Heart right ventricle (tissue), 16 donors: ENCODE measurements at regions not wholly inside any gene's neighbourhood (a gene's known extent, or its start where the extent isn't known, plus 50 kb on each side); places are given as distances from the start of the nearest gene placed in this dataset.

Experiments used
- ATAC-seq, 8 donors: fragments of 200-7000 bp; cut with Tn5 transposase; one replicate each; pipeline ENCODE4 v1.9.1; 2020; ENCODE audit warnings: mild to moderate bottlenecking in 8 of 8, moderate library complexity in 8 of 8, moderate number of reproducible peaks in 1 of 8
- DNase-seq, 2 donors: peaks; one replicate each; pipeline ENCODE4 v3.0.0-alpha.2; 2020
- H3K27ac ChIP-seq, 10 donors: fragments of 200-600 bp; sonication (generic) in 2 of 10; one replicate each; pipeline versions ENCODE4 v1.5.0 to v1.8.0; 2020 to 2022; ENCODE audit warnings: mild to moderate bottlenecking in 3 of 10
- H3K27me3 ChIP-seq, 7 donors: fragments of 200-600 bp; one replicate each; pipeline ENCODE4 v1.8.0; 2021 to 2022; ENCODE audit warnings: mild to moderate bottlenecking in 2 of 7
- H3K36me3 ChIP-seq, 9 donors: fragments of 200-600 bp; sonication (generic) in 1 of 9; one replicate each; pipeline versions ENCODE4 v1.5.0 to v1.8.0; 2020 to 2022; ENCODE audit warnings: mild to moderate bottlenecking in 2 of 9
- H3K4me1 ChIP-seq, 9 donors: fragments of 200-600 bp; sonication (generic) in 1 of 9; one replicate each; pipeline versions ENCODE4 v1.5.0 to v1.8.0; 2020 to 2022; ENCODE audit warnings: mild to moderate bottlenecking in 4 of 9
- H3K4me3 ChIP-seq, 10 donors: fragments of 200-600 bp; sonication (generic) in 2 of 10; one replicate each; pipeline versions ENCODE4 v1.5.0 to v1.8.0; 2020 to 2022; ENCODE audit warnings: mild to moderate bottlenecking in 7 of 10, moderate library complexity in 2 of 10
- H3K9me3 ChIP-seq, 11 donors: fragments of 200-600 bp in 10 of 11; sonication (generic) in 2 of 11; one replicate each; pipeline versions ENCODE4 v1.5.0 to v1.8.0; 2013 to 2022; ENCODE audit warnings: mild to moderate bottlenecking in 2 of 11, control low read depth in 1 of 11, moderate library complexity in 1 of 11
- CTCF ChIP-seq, 9 donors: fragments of 200-600 bp; sonication (generic) in 2 of 9; IDR thresholded peaks; one replicate each; pipeline versions ENCODE4 v1.5.0 to v1.8.0; 2021 to 2022; ENCODE audit warnings: antibody characterized with exemption in 9 of 9, mild to moderate bottlenecking in 5 of 9, moderate library complexity in 1 of 9
- WGBS, 2 donors: extraction: QIAGEN DNeasy Blood & Tissue Kit; methylation state at CpG; one replicate each; pipeline ENCODE4 v1.1.7; 2013; ENCODE audit warnings: inconsistent platforms in 1 of 2; 5-methylcytosine and 5-hydroxymethylcytosine counted together
- intact Hi-C, 10 donors: fragments of 100-400 bp; cut with DNase I; formaldehyde crosslinking; loops; one replicate each; pipeline versions ENCODE4 v1.11.1 to v1.14.2; 2022
- donor health status: Arrhythmogenic right ventricular cardiomyopathy.
- donor health status: ischemic (EF 13 %, LVEDD 7.1; RV severe dilation, severe dysfunction).
- donor health status: healthy with polysubstance abuse.
- donor health status: DM: no; HTN: yes; CAD: no.
- donor health status: DM: no; HTN: no; CAD: no.
- donor health status: ischemic (EF 25% LVEDD 6.9; RV normal size, moderate dysfunction).
- donor health status: ischemic (EF 25% LVEDD 5.7; RV mildly dilated, moderate dysfunction).
- donor health status: healthy.
- donor health status: DM: yes; HTN: yes; CAD: no.
- donor health status: Ischemic cardiomyopathy.
- donor health status: ischemic (EF 35%, LVEDD 5.7; RV mildly dilated, moderate dysfunction).
- donor health status: nonischemic (EF 11% LVEDD 7.7; RV severe dilation, severe dysfunction).
- donor health status: DM: yes; HTN: yes; CAD: no.
- donor health status: PGD.
- donor health status: ischemic (EF 29% LVEDD 5.4; RV normal size, mild dysfunction).
- donor health status: nonischemic (EF 23%, LVEDD 6.1; RV moderate dilation, normal function).

GRCh38 chr6:17027441-17027840 lies 74.4 kb upstream of the STMND1 start:
- no peak overlapping the region for H3K4me3 ChIP-seq
- intact Hi-C loops = no loop called here
- H3K9me3 ChIP-seq = peaks cover 0 to 19% (median 10%) of the 10 kb centered on the region in 11 donors
- WGBS, 2 donors = 78 to 80% methylated on average over 1 of the region's 1 CpG
- DNase-seq = no peak
- no peak overlapping the region for H3K27ac ChIP-seq
- no peak for ATAC-seq
- no peaks in the 10 kb centered on the region for H3K36me3 ChIP-seq
- H3K4me1 ChIP-seq = peaks cover 0 to 12% (median 4%) of the 10 kb centered on the region in 9 donors
- H3K27me3 ChIP-seq = peaks cover 0 to 5% (median 0%) of the 10 kb centered on the region in 7 donors
- no peak for TF ChIP-seq CTCF (IDR thresholded peaks at IDR 0.05)

GRCh38 chr6:17022604-17023003 lies 79.2 kb upstream of the STMND1 start:
- Histone ChIP-seq H3K4me1 (no peaks in the 10 kb centered on the region), H3K36me3 (no peaks in the 10 kb centered on the region), H3K27ac (no peak overlapping the region), H3K9me3 (peaks cover 0 to 19% (median 10%) of the 10 kb centered on the region in 11 donors), H3K4me3 (no peak overlapping the region), H3K27me3 (peaks cover 0 to under 1% (median 0%) of the 10 kb centered on the region in 7 donors)
- no peak for TF ChIP-seq CTCF (IDR thresholded peaks at IDR 0.05)
- ATAC-seq (no peak), DNase-seq (no peak)
- intact Hi-C loops = no loop called here
- WGBS, 2 donors = 65 to 68% methylated on average over 3 of the region's 3 CpGs

- WGBS, 2 donors = 66 to 77% methylated on average over 5 of the region's 5 CpGs
- DNase-seq = no peak
- Histone ChIP-seq H3K36me3 (no peaks in the 10 kb centered on the region), H3K9me3 (peaks cover 0 to 19% (median 10%) of the 10 kb centered on the region in 11 donors), H3K27me3 (no peaks in the 10 kb centered on the region), H3K4me3 (no peak overlapping the region), H3K4me1 (no peaks in the 10 kb centered on the region), H3K27ac (no peak overlapping the region)
- no peak for ATAC-seq
- intact Hi-C loops = no loop called here
- no peak for TF ChIP-seq CTCF (IDR thresholded peaks at IDR 0.05)
These were observed 80.3 kb upstream of the STMND1 start for GRCh38 chr6:17021539-17021889.

GRCh38 chr6:17020889-17021538 lies 80.8 kb upstream of the STMND1 start:
- H3K4me1 ChIP-seq = peaks cover 0 to 3% (median 0%) of the 10 kb centered on the region in 9 donors
- no peak for ATAC-seq
- 74 to 81% methylated on average over 3 of the region's 3 CpGs for WGBS, 2 donors
- peaks cover 0 to 19% (median 10%) of the 10 kb centered on the region in 11 donors for H3K9me3 ChIP-seq
- no peaks in the 10 kb centered on the region for H3K36me3 ChIP-seq
- H3K27ac ChIP-seq = no peak overlapping the region
- no peak overlapping the region for H3K4me3 ChIP-seq
- no peak for TF ChIP-seq CTCF (IDR thresholded peaks at IDR 0.05)
- intact Hi-C loops = no loop called here
- no peaks in the 10 kb centered on the region for H3K27me3 ChIP-seq
- no peak for DNase-seq
